Adrenal gland (tissue), 5 donors: ENCODE measurements at regions not wholly inside any gene's neighbourhood (a gene's known extent, or its start where the extent isn't known, plus 50 kb on each side); places are given as distances from the start of the nearest gene placed in this dataset.

Source experiments
- POLR2A ChIP-seq, 2 donors: fragments of 450-650 bp; IDR thresholded peaks; one replicate each; pipeline ENCODE4 v1.6.1; 2017; ENCODE audit warnings: antibody characterized with exemption in 2 of 2, mild to moderate bottlenecking in 2 of 2, moderate library complexity in 1 of 2
- TF ChIP-seq, protein P1 (sequence below), 6 experiments: fragments of 450-650 bp in 4 of 6; fragments of 200-600 bp in 2 of 6; sonication (generic) in 1 of 6; IDR thresholded peaks; 1 replicate in 5 of 6; 2 replicates in 1 of 6; pipeline versions ENCODE4 v1.5.1 to v1.8.0; 2016 to 2021; ENCODE audit warnings: antibody characterized with exemption in 6 of 6, mild to moderate bottlenecking in 2 of 6, moderate library complexity in 1 of 6
- donor health status: DM: no; HTN: no; CAD: no.

DNA sequence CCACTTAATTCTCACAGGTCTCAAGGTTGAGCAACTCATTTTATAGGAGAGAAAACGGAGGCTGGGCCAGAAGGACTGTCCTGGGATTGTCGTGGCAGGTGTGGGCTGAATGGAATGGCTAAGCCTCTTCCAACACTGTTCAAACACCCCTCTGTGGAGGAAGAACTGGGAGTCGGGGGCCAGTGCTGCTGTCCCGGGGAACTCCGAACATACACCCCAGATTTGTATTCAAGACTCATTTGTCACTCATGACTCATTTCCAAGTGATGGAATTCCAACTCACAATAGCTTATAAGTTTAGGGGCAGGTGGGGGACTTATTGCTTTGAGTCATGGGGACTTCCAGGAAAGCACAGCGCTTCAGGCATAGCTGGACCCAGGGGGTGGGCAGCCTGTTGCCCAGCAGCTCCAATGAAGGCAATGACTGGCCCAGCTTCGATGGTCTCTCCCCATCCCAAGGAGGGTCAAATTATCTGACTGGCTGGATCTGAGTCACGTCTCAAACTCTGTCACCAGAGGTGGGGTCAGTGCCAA is 72.5 kb downstream of the TM2D3 start:
- TF ChIP-seq, protein P1, sequence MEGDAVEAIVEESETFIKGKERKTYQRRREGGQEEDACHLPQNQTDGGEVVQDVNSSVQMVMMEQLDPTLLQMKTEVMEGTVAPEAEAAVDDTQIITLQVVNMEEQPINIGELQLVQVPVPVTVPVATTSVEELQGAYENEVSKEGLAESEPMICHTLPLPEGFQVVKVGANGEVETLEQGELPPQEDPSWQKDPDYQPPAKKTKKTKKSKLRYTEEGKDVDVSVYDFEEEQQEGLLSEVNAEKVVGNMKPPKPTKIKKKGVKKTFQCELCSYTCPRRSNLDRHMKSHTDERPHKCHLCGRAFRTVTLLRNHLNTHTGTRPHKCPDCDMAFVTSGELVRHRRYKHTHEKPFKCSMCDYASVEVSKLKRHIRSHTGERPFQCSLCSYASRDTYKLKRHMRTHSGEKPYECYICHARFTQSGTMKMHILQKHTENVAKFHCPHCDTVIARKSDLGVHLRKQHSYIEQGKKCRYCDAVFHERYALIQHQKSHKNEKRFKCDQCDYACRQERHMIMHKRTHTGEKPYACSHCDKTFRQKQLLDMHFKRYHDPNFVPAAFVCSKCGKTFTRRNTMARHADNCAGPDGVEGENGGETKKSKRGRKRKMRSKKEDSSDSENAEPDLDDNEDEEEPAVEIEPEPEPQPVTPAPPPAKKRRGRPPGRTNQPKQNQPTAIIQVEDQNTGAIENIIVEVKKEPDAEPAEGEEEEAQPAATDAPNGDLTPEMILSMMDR (IDR thresholded peaks at IDR 0.05): no peak
- TF ChIP-seq POLR2A (IDR thresholded peaks at IDR 0.05): no peak
